Mucosa of gallbladder (tissue), 1 donor: ENCODE measurements at regions not wholly inside any gene's neighbourhood (a gene's known extent, or its start where the extent isn't known, plus 50 kb on each side); places are given as distances from the start of the nearest gene placed in this dataset.
A peak's percentile ranks its signal among the peaks of the same experiment; 100 is the strongest.
"Not testable (repeated sequence)": the region's sequence is repeated elsewhere in the genome, so short reads cannot be mapped to it uniquely, and the experiment has no call there.

Experiments used
- DNase-seq: peaks from one replicate; pipeline ENCODE4 v3.0.0-alpha.2; 2020; ENCODE audit warnings: low spot score
- donor health status: DM: no; HTN: no; CAD: no.

GRCh38 chr6:20263059-20263458 lies 50.8 kb upstream of the MBOAT1 start:
- DNase-seq, result no peak

- DNase-seq, result no peak
These were observed 53.6 kb upstream of the MBOAT1 start for GRCh38 chr6:20265842-20266241.

- no peak for DNase-seq
These were observed 54.8 kb upstream of the MBOAT1 start for GRCh38 chr6:20266851-20267608.

GRCh38 chr6:20269181-20269580 lies 56.9 kb upstream of the MBOAT1 start:
- no peak for DNase-seq

GRCh38 chr6:20271818-20272217 lies 59.5 kb upstream of the MBOAT1 start:
- no peak for DNase-seq

- no peak for DNase-seq
These were observed 61.9 kb upstream of the MBOAT1 start for GRCh38 chr6:20274137-20274536.

GRCh38 chr6:20275837-20276236 lies 63.6 kb upstream of the MBOAT1 start:
- not testable (repeated sequence) for DNase-seq

GRCh38 chr6:20277724-20278123 lies 65.5 kb upstream of the MBOAT1 start:
- not testable (repeated sequence) for DNase-seq

- DNase-seq, result no peak
These were observed 66.8 kb upstream of the MBOAT1 start for GRCh38 chr6:20279051-20279450.

- DNase-seq, result no peak
These were observed 67.5 kb upstream of the MBOAT1 start for GRCh38 chr6:20279608-20280287.

- DNase-seq, result no peak
These were observed 68.0 kb upstream of the MBOAT1 start for GRCh38 chr6:20280288-20280621.

GRCh38 chr6:20284672-20285071 lies 72.4 kb upstream of the MBOAT1 start:
- DNase-seq, result no peak

GRCh38 chr6:20286968-20287565 lies 74.8 kb upstream of the MBOAT1 start:
- no peak for DNase-seq

- DNase-seq, result peak; percentile 82
These were observed 79.7 kb upstream of the MBOAT1 start for GRCh38 chr6:20291764-20292580.

GRCh38 chr6:20292905-20293304 lies 80.6 kb upstream of the MBOAT1 start:
- DNase-seq, result no peak

- no peak for DNase-seq
These were observed 89.0 kb upstream of the MBOAT1 start for GRCh38 chr6:20301256-20301655.

- no peak for DNase-seq
These were observed 89.9 kb upstream of the MBOAT1 start for GRCh38 chr6:20302168-20302567.

- no peak for DNase-seq
These were observed 90.5 kb upstream of the MBOAT1 start for GRCh38 chr6:20302702-20303251.

GRCh38 chr6:20306491-20306890 lies 94.2 kb upstream of the MBOAT1 start:
- no peak for DNase-seq

GRCh38 chr6:20309186-20309585 lies 92.5 kb upstream of the E2F3 start:
- no peak for DNase-seq

GRCh38 chr6:20310185-20310584 lies 91.5 kb upstream of the E2F3 start:
- no peak for DNase-seq

GRCh38 chr6:20312606-20313005 lies 89.1 kb upstream of the E2F3 start:
- DNase-seq, result no peak
